ENCODE measurements at regions not wholly inside any gene's neighbourhood (a gene's known extent, or its start where the extent isn't known, plus 50 kb on each side); places are given as distances from the start of the nearest gene placed in this dataset.
"Not testable (repeated sequence)": the region's sequence is repeated elsewhere in the genome, so short reads cannot be mapped to it uniquely, and the experiment has no call there.

DNA sequence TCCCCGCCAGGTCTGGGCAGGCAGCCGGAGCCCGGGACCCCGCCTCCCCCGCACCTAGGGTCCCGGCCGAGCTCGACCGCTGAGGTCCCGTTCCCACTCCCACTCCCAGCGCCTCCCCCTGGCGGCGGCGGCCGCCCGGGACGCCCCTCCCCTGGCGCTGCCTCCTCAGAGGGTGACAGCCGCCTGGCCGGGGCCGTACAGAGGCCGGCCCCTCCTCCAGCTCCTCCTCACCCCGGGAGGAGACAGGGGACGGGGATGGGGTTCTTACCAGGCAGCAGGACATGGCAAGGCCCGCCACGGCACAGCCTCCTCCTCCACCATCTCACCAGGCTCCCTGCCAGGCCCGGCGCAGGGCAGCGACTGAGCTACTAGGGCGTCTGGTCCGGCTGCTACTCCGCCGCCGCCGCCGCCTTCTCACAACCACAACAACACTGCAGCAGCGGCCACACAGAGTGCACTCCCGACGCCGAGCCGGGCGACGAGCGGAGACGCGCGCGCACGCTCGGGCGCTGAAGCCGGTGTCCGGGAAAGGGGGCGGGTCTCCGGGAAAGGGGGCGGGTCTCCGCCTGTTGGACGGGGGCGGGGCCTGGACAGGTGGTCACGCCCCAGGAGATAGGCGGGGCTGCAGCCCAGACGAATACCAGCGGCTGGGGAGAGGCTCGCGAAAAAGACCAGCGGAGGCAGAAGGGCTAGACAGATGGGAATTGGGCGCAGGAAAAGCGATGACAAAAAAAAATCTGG, 115.4 kb downstream of the POTEB3 start:
- not testable (repeated sequence) for TF ChIP-seq SRF (IDR thresholded peaks at IDR 0.05; ENCODE audit: low read depth in 2 of 2, low read length in 2 of 2); CBFB (IDR thresholded peaks at IDR 0.05; ENCODE audit: low read depth); POLR2A (IDR thresholded peaks at IDR 0.05; ENCODE audit: low read depth, low read length)
